GM23338 (cell line): ENCODE measurements at regions not wholly inside any gene's neighbourhood (a gene's known extent, or its start where the extent isn't known, plus 50 kb on each side); places are given as distances from the start of the nearest gene placed in this dataset.

Experiments used
- ATAC-seq: fragments of 200-7000 bp; cut with Tn5 transposase; 3 replicates; pipeline ENCODE4 v1.9.1; 2020
- DNase-seq: peaks from one replicate; pipeline ENCODE4 v3.0.0-alpha.2; 2015; ENCODE audit warnings: low spot score
- H2AFZ ChIP-seq: fragments of 200-600 bp; sonication (generic); 2 replicates; pipeline ENCODE4 v1.8.0; 2016; ENCODE audit warnings: antibody characterized with exemption, mild to moderate bottlenecking, moderate library complexity
- H3F3A ChIP-seq: fragments of 200-600 bp; sonication (generic); replicated peaks from 2 replicates; pipeline ENCODE4 v1.8.0; 2017; ENCODE audit warnings: antibody characterized with exemption, mixed run types, low read depth
- H3K27ac ChIP-seq: fragments of 200-600 bp; sonication (generic); 2 replicates; pipeline ENCODE4 v1.6.1; 2016; ENCODE audit warnings: low read depth
- H3K27me3 ChIP-seq: fragments of 200-600 bp; sonication (generic); 2 replicates; pipeline ENCODE4 v1.8.0; 2016; ENCODE audit warnings: mild to moderate bottlenecking, mixed run types, moderate library complexity; ENCODE audit not compliant: insufficient read depth
- H3K36me3 ChIP-seq: fragments of 200-600 bp; sonication (generic); 2 replicates; pipeline ENCODE4 v1.8.0; 2016; ENCODE audit warnings: mild to moderate bottlenecking; ENCODE audit not compliant: insufficient read depth
- H3K4me1 ChIP-seq: fragments of 200-600 bp; sonication (generic); 2 replicates; pipeline ENCODE4 v1.8.0; 2016; ENCODE audit warnings: mild to moderate bottlenecking, moderate library complexity; ENCODE audit not compliant: insufficient read depth
- H3K4me2 ChIP-seq: fragments of 200-600 bp; sonication (generic); 2 replicates; pipeline ENCODE4 v1.7.1; 2017; ENCODE audit warnings: mixed run types
- H3K4me3 ChIP-seq: fragments of 200-600 bp; sonication (generic); 2 replicates; pipeline ENCODE4 v1.6.1; 2016; ENCODE audit warnings: mixed run types
- H3K79me2 ChIP-seq: fragments of 200-600 bp; sonication (generic); replicated peaks from 2 replicates; pipeline ENCODE4 v1.8.0; 2017; ENCODE audit warnings: mild to moderate bottlenecking; ENCODE audit not compliant: insufficient read depth
- H3K9me2 ChIP-seq: fragments of 200-600 bp; sonication (generic); 2 replicates; pipeline ENCODE4 v1.8.0; 2017; ENCODE audit not compliant: insufficient read depth
- H4K20me1 ChIP-seq: fragments of 200-600 bp; sonication (generic); replicated peaks from 2 replicates; pipeline ENCODE4 v1.8.0; 2017; ENCODE audit warnings: mild to moderate bottlenecking; ENCODE audit not compliant: insufficient read depth
- H3K27ac Mint-ChIP-seq: 2 replicates; pipeline ENCODE4 v1.8.0; 2020; ENCODE audit warnings: inconsistent platforms, mild to moderate bottlenecking, moderate library complexity, mixed read lengths
- H3K27me3 Mint-ChIP-seq: 3 replicates; pipeline ENCODE4 v1.8.0; 2022; ENCODE audit warnings: low read depth, mild to moderate bottlenecking, moderate library complexity, mixed read lengths, inconsistent platforms; ENCODE audit not compliant: insufficient read depth, poor library complexity
- H3K36me3 Mint-ChIP-seq: 3 replicates; pipeline ENCODE4 v1.8.0; 2021; ENCODE audit warnings: low read depth, mild to moderate bottlenecking, inconsistent platforms, moderate library complexity, mixed read lengths
- H3K4me1 Mint-ChIP-seq: 3 replicates; pipeline ENCODE4 v1.8.0; 2020; ENCODE audit warnings: mild to moderate bottlenecking, inconsistent platforms, mixed read lengths
- H3K4me3 Mint-ChIP-seq: 3 replicates; pipeline ENCODE4 v1.8.0; 2021; ENCODE audit warnings: moderate library complexity, mild to moderate bottlenecking, inconsistent platforms, mixed read lengths
- H3K9me3 Mint-ChIP-seq: 3 replicates; pipeline ENCODE4 v1.8.0; 2020; ENCODE audit warnings: moderate library complexity, mild to moderate bottlenecking, inconsistent platforms, mixed read lengths
- CREB1 ChIP-seq: fragments of 250-450 bp; sonication (Bioruptor Pico); IDR thresholded peaks from 2 replicates; pipeline ENCODE4 v1.5.0; 2020; ENCODE audit warnings: low read depth, mild to moderate bottlenecking, moderate library complexity
- ETS1 ChIP-seq: IDR thresholded peaks from 2 replicates; pipeline ENCODE4 v1.6.1; 2016; ENCODE audit warnings: antibody characterized with exemption
- EZH2 ChIP-seq: fragments of 200-600 bp; sonication (generic); IDR thresholded peaks from one replicate; pipeline ENCODE4 v1.8.0; 2017; ENCODE audit warnings: antibody characterized with exemption, mild to moderate bottlenecking, low read depth; ENCODE audit not compliant: unreplicated experiment
- EZH2phosphoT487 ChIP-seq: fragments of 200-600 bp; sonication (generic); IDR thresholded peaks from one replicate; pipeline ENCODE4 v1.8.1; 2018; ENCODE audit warnings: antibody characterized with exemption; ENCODE audit not compliant: unreplicated experiment
- JUNB ChIP-seq: IDR thresholded peaks from one replicate; pipeline ENCODE4 v1.6.1; 2016; ENCODE audit warnings: antibody characterized with exemption; ENCODE audit not compliant: unreplicated experiment
- NANOG ChIP-seq: IDR thresholded peaks from 2 replicates; pipeline ENCODE4 v1.6.1; 2016; ENCODE audit warnings: antibody characterized with exemption, borderline replicate concordance
- POLR2AphosphoS5 ChIP-seq: IDR thresholded peaks from 2 replicates; pipeline ENCODE4 v1.6.1; 2016; ENCODE audit warnings: antibody characterized with exemption, low read depth
- STAT1 ChIP-seq: IDR thresholded peaks from one replicate; pipeline ENCODE4 v1.6.1; 2016; ENCODE audit warnings: antibody characterized with exemption; ENCODE audit not compliant: unreplicated experiment
- ZNF114 ChIP-seq: fragments of 250-450 bp; sonication (Bioruptor Pico); IDR thresholded peaks from 2 replicates; pipeline ENCODE4 v1.5.0; 2020; ENCODE audit warnings: mild to moderate bottlenecking, moderate library complexity
- ZNF331 ChIP-seq: fragments of 250-450 bp; sonication (Bioruptor Pico); IDR thresholded peaks from 2 replicates; pipeline ENCODE4 v1.5.0; 2020; ENCODE audit warnings: low read depth, mild to moderate bottlenecking, moderate library complexity
- TF ChIP-seq, protein P1 (sequence below), 2 experiments: fragments of 200-600 bp in 1 of 2; sonication (generic) in 1 of 2; conservative IDR thresholded peaks; 2 replicates each; pipeline versions ENCODE4 v1.5.1 to v1.6.1; 2016 to 2017; ENCODE audit warnings: antibody characterized with exemption in 2 of 2, low read depth in 2 of 2, mild to moderate bottlenecking in 2 of 2, moderate library complexity in 1 of 2
- TF ChIP-seq, protein P2 (sequence below): IDR thresholded peaks from one replicate; pipeline ENCODE4 v1.6.1; 2018; ENCODE audit warnings: antibody characterized with exemption; ENCODE audit not compliant: unreplicated experiment
- TF ChIP-seq, protein P3 (sequence below): fragments of 250-450 bp; sonication (Bioruptor Pico); IDR thresholded peaks from 2 replicates; pipeline ENCODE4 v1.5.0; 2020; ENCODE audit warnings: mild to moderate bottlenecking, moderate library complexity

- TF ChIP-seq, protein P1, sequence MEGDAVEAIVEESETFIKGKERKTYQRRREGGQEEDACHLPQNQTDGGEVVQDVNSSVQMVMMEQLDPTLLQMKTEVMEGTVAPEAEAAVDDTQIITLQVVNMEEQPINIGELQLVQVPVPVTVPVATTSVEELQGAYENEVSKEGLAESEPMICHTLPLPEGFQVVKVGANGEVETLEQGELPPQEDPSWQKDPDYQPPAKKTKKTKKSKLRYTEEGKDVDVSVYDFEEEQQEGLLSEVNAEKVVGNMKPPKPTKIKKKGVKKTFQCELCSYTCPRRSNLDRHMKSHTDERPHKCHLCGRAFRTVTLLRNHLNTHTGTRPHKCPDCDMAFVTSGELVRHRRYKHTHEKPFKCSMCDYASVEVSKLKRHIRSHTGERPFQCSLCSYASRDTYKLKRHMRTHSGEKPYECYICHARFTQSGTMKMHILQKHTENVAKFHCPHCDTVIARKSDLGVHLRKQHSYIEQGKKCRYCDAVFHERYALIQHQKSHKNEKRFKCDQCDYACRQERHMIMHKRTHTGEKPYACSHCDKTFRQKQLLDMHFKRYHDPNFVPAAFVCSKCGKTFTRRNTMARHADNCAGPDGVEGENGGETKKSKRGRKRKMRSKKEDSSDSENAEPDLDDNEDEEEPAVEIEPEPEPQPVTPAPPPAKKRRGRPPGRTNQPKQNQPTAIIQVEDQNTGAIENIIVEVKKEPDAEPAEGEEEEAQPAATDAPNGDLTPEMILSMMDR (conservative IDR thresholded peaks at IDR 0.05; ENCODE audit: low read depth in 2 of 2): no peak
- TF ChIP-seq EZH2phosphoT487: no peak
- TF ChIP-seq, protein P2, sequence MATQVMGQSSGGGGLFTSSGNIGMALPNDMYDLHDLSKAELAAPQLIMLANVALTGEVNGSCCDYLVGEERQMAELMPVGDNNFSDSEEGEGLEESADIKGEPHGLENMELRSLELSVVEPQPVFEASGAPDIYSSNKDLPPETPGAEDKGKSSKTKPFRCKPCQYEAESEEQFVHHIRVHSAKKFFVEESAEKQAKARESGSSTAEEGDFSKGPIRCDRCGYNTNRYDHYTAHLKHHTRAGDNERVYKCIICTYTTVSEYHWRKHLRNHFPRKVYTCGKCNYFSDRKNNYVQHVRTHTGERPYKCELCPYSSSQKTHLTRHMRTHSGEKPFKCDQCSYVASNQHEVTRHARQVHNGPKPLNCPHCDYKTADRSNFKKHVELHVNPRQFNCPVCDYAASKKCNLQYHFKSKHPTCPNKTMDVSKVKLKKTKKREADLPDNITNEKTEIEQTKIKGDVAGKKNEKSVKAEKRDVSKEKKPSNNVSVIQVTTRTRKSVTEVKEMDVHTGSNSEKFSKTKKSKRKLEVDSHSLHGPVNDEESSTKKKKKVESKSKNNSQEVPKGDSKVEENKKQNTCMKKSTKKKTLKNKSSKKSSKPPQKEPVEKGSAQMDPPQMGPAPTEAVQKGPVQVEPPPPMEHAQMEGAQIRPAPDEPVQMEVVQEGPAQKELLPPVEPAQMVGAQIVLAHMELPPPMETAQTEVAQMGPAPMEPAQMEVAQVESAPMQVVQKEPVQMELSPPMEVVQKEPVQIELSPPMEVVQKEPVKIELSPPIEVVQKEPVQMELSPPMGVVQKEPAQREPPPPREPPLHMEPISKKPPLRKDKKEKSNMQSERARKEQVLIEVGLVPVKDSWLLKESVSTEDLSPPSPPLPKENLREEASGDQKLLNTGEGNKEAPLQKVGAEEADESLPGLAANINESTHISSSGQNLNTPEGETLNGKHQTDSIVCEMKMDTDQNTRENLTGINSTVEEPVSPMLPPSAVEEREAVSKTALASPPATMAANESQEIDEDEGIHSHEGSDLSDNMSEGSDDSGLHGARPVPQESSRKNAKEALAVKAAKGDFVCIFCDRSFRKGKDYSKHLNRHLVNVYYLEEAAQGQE: no peak
- no peak for TF ChIP-seq POLR2AphosphoS5
- no peak for TF ChIP-seq STAT1
- TF ChIP-seq, protein P3, sequence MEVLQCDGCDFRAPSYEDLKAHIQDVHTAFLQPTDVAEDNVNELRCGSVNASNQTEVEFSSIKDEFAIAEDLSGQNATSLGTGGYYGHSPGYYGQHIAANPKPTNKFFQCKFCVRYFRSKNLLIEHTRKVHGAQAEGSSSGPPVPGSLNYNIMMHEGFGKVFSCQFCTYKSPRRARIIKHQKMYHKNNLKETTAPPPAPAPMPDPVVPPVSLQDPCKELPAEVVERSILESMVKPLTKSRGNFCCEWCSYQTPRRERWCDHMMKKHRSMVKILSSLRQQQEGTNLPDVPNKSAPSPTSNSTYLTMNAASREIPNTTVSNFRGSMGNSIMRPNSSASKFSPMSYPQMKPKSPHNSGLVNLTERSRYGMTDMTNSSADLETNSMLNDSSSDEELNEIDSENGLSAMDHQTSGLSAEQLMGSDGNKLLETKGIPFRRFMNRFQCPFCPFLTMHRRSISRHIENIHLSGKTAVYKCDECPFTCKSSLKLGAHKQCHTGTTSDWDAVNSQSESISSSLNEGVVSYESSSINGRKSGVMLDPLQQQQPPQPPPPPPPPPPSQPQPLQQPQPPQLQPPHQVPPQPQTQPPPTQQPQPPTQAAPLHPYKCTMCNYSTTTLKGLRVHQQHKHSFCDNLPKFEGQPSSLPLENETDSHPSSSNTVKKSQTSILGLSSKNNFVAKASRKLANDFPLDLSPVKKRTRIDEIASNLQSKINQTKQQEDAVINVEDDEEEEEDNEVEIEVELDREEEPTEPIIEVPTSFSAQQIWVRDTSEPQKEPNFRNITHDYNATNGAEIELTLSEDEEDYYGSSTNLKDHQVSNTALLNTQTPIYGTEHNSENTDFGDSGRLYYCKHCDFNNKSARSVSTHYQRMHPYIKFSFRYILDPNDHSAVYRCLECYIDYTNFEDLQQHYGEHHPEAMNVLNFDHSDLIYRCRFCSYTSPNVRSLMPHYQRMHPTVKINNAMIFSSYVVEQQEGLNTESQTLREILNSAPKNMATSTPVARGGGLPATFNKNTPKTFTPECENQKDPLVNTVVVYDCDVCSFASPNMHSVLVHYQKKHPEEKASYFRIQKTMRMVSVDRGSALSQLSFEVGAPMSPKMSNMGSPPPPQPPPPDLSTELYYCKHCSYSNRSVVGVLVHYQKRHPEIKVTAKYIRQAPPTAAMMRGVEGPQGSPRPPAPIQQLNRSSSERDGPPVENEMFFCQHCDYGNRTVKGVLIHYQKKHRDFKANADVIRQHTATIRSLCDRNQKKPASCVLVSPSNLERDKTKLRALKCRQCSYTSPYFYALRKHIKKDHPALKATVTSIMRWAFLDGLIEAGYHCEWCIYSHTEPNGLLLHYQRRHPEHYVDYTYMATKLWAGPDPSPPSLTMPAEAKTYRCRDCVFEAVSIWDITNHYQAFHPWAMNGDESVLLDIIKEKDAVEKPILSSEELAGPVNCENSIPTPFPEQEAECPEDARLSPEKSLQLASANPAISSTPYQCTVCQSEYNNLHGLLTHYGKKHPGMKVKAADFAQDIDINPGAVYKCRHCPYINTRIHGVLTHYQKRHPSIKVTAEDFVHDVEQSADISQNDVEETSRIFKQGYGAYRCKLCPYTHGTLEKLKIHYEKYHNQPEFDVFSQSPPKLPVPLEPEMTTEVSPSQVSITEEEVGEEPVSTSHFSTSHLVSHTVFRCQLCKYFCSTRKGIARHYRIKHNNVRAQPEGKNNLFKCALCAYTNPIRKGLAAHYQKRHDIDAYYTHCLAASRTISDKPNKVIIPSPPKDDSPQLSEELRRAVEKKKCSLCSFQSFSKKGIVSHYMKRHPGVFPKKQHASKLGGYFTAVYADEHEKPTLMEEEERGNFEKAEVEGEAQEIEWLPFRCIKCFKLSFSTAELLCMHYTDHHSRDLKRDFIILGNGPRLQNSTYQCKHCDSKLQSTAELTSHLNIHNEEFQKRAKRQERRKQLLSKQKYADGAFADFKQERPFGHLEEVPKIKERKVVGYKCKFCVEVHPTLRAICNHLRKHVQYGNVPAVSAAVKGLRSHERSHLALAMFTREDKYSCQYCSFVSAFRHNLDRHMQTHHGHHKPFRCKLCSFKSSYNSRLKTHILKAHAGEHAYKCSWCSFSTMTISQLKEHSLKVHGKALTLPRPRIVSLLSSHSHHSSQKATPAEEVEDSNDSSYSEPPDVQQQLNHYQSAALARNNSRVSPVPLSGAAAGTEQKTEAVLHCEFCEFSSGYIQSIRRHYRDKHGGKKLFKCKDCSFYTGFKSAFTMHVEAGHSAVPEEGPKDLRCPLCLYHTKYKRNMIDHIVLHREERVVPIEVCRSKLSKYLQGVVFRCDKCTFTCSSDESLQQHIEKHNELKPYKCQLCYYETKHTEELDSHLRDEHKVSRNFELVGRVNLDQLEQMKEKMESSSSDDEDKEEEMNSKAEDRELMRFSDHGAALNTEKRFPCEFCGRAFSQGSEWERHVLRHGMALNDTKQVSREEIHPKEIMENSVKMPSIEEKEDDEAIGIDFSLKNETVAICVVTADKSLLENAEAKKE (CRISPR knock-in tag): no peak
- TF ChIP-seq ZNF331: no peak
- no peak for TF ChIP-seq JUNB
- TF ChIP-seq NANOG: no peak
- no peak for TF ChIP-seq EZH2
- TF ChIP-seq ZNF114: no peak
- no peak for TF ChIP-seq CREB1 (CRISPR knock-in tag)
- no peak for TF ChIP-seq ETS1
- H3K9me2 ChIP-seq: peaks cover 7% of the 10 kb centered on the region; the same call in 1 of the 2 replicates
- peaks cover 22% of the 10 kb centered on the region for H3K4me1 ChIP-seq
- no peaks in the 10 kb centered on the region for H4K20me1 ChIP-seq
- no peak overlapping the region for H3K4me3 ChIP-seq
- no peak overlapping the region for H3K27ac ChIP-seq
- H3F3A ChIP-seq: no peaks in the 10 kb centered on the region
- H3K4me2 ChIP-seq: no peak overlapping the region
- Mint-ChIP-seq H3K27ac (no peak overlapping the region), H3K4me1 (peaks cover 28% of the 10 kb centered on the region), H3K4me3 (no peak overlapping the region), H3K36me3 (no peaks in the 10 kb centered on the region), H3K9me3 (no peaks in the 10 kb centered on the region), H3K27me3 (no peaks in the 10 kb centered on the region)
- no peaks in the 10 kb centered on the region for H3K27me3 ChIP-seq
- H2AFZ ChIP-seq: no peak overlapping the region
- no peak for DNase-seq
- no peak for ATAC-seq
- H3K36me3 ChIP-seq: no peaks in the 10 kb centered on the region
- H3K79me2 ChIP-seq: no peaks in the 10 kb centered on the region
These were observed 165.8 kb upstream of the CITED2 start for GRCh38 chr6:139540276-139540675.
